ENCODE measurements at regions not wholly inside any gene's neighbourhood (a gene's known extent, or its start where the extent isn't known, plus 50 kb on each side); places are given as distances from the start of the nearest gene placed in this dataset.

- no peak for DNase-seq
Measured at GRCh38 chr14:98182393-98183055, 1089.5 kb downstream of the BCL11B start.

GRCh38 chr14:98183556-98183955, 1088.4 kb downstream of the BCL11B start:
- no peak for DNase-seq

GRCh38 chr14:98184457-98184856, 1087.5 kb downstream of the BCL11B start:
- DNase-seq: no peak

- no peak for DNase-seq
Measured at GRCh38 chr14:98185036-98185435, 1087.0 kb downstream of the BCL11B start.

DNA sequence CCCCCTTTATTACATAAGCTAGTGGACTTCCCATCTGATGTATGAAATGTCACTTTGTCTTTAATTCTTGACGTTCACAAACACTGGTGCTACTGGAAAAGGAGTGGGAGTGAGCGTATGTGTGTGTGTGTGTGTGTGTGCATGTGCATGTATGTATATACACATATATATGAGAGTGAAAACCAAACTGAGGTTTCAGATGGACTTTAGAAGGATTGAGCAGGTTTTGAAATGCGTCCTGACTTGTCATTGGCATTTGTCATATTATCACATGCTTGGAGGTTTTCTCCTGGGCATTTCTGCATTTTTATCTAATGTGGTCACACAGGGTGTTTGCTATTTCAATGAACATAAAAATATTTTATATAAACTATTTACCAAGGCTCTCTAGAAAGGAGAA, 1085.9 kb downstream of the BCL11B start:
- DNase-seq: no peak

DNA sequence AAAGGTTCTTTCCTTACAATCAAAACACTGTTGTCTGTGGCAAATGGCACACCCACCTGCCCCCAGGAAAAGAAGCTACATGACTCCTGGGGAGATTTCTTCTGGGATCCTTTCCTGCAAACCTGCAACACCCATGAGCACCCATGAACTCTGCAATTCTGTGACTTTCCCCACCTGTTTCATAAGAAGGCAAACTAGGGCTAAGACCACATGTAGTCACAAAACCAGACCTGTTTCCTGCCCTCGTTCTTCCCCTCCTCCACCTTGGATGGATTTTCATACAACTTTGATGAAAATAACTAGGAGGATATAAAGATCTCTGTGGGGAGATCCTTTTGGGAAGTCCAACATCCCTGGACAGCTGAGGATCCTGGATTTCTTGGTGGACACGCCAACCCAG, 1084.7 kb downstream of the BCL11B start:
- DNase-seq: no peak

- no peak for DNase-seq
Measured at GRCh38 chr14:98189062-98189461, 1082.9 kb downstream of the BCL11B start.

DNA sequence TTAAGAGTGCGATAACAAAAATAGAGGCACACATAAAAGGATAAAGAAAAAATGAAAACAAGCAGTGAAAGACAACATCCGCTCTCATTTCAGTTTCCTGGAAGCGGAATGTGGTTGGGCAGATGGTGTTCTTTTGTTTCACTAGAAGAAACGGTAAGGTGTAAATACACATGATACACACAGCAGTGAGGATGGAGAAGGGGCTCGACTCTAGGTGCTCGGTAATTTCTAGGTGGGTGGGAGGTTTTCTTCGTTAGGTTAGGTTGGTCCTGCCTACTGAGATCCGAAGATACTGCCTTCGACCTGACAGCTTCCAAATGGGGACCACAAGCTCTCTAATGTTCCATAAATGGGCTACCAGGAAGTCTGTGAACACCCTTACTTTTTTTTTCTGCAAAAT, 1082.5 kb downstream of the BCL11B start:
- DNase-seq: no peak

DNA sequence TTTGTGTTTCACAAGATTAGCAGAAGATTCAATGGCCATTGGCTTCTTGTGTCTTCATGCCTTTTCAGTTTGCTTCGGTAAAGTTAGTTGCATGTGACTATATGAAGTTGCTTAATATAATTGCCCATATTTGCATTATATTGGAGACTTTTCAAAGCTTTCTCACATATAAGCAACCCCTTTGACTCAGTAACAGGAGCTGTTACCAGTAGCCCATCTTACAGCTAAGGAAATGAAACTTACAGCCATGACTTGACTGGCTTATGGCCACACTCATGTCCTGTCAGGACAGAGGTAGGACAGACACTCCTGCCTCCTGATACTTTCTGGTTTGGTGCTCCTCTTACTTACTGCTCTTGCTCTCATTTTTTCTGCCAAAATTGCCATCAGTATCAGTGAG, 1082.1 kb downstream of the BCL11B start:
- no peak for DNase-seq

DNA sequence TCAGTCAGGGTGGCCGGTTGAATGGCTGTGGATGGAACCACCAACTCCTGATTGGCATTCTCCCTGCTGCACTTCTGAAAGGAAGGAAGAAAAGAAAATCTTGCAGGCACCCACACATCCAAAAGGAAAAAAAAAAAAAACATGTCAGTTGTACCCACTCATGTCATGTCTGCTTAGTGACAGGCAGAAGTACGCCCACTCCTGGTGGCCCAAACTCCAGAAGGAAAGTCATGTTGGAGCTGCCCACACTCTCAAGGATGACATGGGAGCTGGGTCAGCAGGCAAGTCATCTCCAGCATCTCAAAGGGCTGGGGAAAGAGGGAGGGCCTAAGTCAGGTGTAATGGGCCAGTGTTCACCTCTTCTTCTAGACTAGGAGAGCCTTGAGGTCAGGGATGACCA, 1079.1 kb downstream of the BCL11B start:
- DNase-seq: no peak

DNA sequence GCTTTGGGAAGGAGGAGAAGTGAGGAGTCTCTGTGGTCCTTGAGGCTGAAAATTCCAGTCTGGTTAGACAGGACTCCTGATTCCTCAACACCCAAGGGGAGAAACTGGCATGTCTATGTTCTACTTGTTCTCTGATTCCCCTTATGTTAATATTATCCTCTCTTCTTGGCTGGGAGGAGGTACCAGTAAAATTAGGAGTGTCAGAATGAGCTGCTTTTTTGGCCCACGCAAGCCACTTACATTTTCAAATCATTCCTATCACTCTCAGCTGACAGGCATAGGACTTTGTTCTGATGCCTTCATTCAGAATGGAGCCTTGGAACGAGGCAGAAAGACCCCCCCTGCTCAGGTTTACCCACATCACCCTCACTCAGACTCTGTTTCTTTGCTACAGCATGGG, 1077.2 kb downstream of the BCL11B start:
- no peak for DNase-seq

DNA sequence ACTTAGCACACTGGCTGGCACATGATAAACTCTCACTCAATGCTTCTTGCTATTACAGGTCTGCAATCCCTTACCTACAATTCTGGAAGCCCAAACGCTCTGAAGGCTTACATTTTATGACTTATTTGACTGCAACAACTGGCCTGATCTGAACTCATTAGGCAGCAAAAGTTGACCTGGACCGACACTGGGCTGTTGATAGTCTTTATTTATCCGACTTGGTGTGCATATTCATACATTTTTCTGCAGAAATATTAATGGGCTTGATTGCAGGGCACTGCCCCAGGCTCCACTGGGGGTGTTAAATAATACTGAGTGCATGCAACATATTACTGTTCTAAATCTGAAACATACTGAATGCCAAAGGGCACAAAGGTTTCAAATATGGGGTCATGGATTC, 1076.7 kb downstream of the BCL11B start:
- DNase-seq: no peak

DNA sequence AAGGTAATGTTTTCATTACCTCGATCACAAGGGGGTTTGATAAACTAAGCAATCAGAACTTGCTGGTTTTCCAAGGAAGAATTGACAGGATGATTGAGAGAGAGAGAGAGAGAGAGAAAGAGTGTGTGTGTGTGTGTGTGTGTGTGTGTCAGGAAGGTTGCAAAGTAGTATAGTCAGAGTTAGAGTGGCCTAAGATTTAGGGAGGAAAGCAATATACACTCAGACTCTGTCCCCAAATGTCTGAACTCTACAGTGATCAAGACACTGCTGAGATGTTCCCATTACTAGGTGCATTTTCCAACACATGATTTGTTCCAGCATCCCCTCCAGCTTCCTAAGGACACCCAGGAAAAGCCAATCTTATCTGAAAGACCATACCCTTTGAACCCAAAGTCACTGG, 1074.1 kb downstream of the BCL11B start:
- DNase-seq: no peak

GRCh38 chr14:98198385-98198784, 1073.6 kb downstream of the BCL11B start:
- peak; percentile 68 for DNase-seq

DNA sequence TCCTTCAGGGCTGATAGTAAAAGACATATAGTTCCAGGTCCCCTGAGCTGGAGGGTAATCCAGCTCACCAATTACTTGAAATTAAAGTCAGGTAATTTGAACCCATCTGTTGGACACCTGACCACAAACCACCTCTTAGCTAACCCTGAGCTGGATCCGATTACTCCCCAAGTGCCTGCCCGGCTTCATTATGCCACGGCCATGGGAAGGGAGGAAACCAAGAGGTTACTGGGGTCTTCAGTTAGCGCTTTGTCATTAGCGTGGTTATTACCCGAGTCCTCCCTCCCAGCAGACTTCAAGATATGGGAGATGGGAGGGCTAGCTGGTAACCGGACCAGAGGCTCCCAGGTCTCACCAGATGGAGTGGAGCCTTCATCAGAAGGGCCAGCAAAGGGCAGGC, 1071.4 kb downstream of the BCL11B start:
- DNase-seq: no peak

DNA sequence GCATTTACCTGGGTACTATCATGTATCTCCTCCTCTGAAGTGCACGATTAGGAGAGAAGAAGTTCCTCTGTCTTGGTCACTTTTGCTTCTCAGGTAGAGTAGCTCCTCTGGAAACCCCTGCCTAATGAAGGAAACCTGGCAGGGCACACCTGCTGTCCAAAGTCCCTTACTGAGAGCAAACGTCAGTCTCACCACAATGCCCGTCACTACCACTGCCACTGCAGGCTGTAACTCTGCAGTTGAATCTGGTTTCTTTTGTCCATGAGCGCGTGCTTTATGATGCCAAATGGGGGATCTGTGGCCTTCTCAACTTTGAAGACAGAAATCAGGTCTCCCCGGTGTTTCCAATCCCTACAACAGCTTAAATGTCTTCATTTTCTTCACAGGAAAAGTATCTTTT, 1068.6 kb downstream of the BCL11B start:
- no peak for DNase-seq

DNA sequence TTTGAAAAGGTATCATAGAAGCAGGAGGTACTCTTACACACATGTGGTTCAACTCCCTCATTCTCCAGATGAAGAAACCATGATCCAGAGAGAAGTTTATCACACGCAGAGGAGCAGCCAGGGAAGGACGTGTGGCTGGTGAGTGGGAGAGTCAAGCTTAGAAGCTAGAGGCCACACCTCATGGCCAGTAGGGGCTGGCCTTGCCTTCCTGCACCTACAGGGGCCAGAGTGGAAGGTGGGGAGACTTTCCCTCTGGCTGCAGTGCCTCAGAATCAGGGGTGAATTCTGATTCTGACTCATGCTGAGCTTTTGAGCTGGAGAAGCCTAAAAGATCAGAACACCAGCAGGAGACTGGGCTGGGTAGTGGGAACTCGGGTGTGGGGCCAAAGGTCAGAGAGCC, 1067.9 kb downstream of the BCL11B start:
- no peak for DNase-seq

- DNase-seq: no peak
Measured at GRCh38 chr14:98207415-98207814, 1064.6 kb downstream of the BCL11B start.

DNA sequence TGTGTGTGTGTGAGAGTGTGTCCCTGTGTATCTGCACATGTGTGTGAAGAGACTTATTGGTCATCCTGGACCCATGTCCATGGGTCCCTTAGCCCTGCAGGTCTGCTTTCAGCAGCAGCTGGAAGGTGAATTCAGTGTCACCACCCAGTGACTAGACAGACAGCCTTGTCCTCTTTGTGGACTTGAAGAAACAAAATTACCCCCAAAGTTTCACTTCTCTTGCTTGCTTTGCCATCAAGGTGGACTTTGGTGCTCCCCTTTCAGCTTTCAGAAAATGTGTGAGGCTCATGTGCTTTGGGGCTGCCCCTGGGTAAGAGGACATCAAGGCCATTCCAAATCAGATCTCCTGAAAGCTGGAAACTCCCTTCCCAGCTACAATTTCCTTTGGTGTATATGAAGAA, 1063.8 kb downstream of the BCL11B start:
- DNase-seq: no peak

- DNase-seq: no peak
Measured at GRCh38 chr14:98208943-98209342, 1063.1 kb downstream of the BCL11B start.

- no peak for DNase-seq
Measured at GRCh38 chr14:98210045-98210672, 1061.8 kb downstream of the BCL11B start.

DNA sequence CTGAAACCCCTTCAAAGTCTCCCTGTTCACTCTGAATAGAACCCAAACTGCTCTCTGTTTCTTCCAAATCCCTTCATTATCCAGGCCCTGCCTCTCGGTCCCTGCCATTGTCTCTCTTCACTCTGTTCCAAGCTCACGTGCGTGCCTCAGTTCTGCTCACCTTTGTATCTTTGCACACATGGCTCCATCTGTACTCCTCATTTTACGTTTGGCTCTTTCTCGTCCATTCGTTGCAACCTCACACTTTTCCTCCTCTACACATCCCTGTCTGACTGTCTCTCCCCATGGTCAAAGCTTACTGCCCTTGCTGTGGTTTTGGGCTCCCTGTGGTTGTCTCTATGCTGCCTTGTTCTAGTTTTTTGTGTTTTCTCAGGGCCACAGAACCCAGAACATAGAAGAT, 1054.5 kb downstream of the BCL11B start:
- no peak for DNase-seq

DNA sequence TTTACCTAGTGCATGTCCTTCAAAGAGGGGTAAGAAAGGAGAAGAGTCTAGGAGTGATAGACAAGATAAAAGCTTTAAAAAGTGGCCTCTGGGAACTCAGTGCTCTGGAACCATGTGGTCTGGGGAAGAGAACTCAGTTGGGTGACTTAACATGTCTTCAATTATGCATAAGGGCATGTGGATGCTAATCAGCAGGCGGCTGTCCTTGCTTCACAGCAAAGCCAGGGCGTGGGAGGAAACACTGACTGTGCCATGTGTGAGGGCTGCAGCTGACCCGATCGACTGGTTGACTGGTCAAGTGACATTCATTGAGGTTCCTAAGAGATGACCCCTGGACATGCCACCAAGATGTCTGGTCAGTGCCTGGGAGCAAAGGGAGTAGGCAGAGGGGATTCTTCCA, 1053.8 kb downstream of the BCL11B start:
- DNase-seq: no peak

- DNase-seq: no peak
Measured at GRCh38 chr14:98219638-98220037, 1052.4 kb downstream of the BCL11B start.

GRCh38 chr14:98223106-98223505, 1048.9 kb downstream of the BCL11B start:
- no peak for DNase-seq

Measured in RPMI8226 (cell line).